ENCODE measurements at regions not wholly inside any gene's neighbourhood (a gene's known extent, or its start where the extent isn't known, plus 50 kb on each side); places are given as distances from the start of the nearest gene placed in this dataset.

DNA sequence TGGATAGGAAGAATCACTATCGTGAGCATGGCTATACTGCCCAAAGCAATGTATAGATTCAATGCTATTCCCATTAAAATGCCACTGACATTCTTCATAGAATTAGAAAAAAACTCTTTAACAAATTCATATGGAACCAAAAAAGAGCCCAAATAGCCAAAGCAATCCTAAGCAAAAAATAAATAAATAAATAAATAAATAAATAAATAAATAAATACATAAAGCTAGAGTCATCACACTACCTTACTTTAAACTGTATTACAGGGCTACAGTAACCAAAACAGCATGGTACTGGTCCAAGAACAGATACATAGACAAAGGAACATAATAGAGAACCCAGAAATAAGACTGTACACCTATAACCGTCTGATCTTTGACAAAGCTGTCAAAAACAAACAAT is 180.4 kb upstream of the CDKN2B start:
- TF ChIP-seq CTCF (IDR thresholded peaks at IDR 0.05 in 2 of 3, conservative IDR thresholded peaks at IDR 0.05 in 1 of 3; ENCODE audit: control insufficient read depth in 2 of 3, extremely low read depth in 1 of 3, insufficient read depth in 1 of 3, low read depth in 3 of 3, low read length in 3 of 3) (no peak), HCFC1 (IDR thresholded peaks at IDR 0.05; ENCODE audit: low read length) (no peak), USF2 (IDR thresholded peaks at IDR 0.05; ENCODE audit: borderline replicate concordance, low read depth, low read length) (no peak), GABPA (IDR thresholded peaks at IDR 0.05; ENCODE audit: low read depth) (no peak)
